ENCODE measurements at regions not wholly inside any gene's neighbourhood (a gene's known extent, or its start where the extent isn't known, plus 50 kb on each side); places are given as distances from the start of the nearest gene placed in this dataset.

GRCh38 chr14:50053935-50054334 lies 62.4 kb downstream of the VCPKMT start:
- Histone ChIP-seq H3K4me3 (ENCODE audit: low read depth in 1 of 2, low read length in 1 of 2) (no peak overlapping the region), H3K4me1 (ENCODE audit: control insufficient read depth in 1 of 2, insufficient read depth in 1 of 2, low read depth in 1 of 2, low read length in 1 of 2) (no peaks in the 10 kb centered on the region), H3K27me3 (peaks cover 31% of the 10 kb centered on the region), H3K27ac (no peak overlapping the region), H3K36me3 (no peaks in the 10 kb centered on the region), H3K9me3 (no peaks in the 10 kb centered on the region)
- TF ChIP-seq, protein P1, sequence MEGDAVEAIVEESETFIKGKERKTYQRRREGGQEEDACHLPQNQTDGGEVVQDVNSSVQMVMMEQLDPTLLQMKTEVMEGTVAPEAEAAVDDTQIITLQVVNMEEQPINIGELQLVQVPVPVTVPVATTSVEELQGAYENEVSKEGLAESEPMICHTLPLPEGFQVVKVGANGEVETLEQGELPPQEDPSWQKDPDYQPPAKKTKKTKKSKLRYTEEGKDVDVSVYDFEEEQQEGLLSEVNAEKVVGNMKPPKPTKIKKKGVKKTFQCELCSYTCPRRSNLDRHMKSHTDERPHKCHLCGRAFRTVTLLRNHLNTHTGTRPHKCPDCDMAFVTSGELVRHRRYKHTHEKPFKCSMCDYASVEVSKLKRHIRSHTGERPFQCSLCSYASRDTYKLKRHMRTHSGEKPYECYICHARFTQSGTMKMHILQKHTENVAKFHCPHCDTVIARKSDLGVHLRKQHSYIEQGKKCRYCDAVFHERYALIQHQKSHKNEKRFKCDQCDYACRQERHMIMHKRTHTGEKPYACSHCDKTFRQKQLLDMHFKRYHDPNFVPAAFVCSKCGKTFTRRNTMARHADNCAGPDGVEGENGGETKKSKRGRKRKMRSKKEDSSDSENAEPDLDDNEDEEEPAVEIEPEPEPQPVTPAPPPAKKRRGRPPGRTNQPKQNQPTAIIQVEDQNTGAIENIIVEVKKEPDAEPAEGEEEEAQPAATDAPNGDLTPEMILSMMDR (IDR thresholded peaks at IDR 0.05) = no peak

DNA sequence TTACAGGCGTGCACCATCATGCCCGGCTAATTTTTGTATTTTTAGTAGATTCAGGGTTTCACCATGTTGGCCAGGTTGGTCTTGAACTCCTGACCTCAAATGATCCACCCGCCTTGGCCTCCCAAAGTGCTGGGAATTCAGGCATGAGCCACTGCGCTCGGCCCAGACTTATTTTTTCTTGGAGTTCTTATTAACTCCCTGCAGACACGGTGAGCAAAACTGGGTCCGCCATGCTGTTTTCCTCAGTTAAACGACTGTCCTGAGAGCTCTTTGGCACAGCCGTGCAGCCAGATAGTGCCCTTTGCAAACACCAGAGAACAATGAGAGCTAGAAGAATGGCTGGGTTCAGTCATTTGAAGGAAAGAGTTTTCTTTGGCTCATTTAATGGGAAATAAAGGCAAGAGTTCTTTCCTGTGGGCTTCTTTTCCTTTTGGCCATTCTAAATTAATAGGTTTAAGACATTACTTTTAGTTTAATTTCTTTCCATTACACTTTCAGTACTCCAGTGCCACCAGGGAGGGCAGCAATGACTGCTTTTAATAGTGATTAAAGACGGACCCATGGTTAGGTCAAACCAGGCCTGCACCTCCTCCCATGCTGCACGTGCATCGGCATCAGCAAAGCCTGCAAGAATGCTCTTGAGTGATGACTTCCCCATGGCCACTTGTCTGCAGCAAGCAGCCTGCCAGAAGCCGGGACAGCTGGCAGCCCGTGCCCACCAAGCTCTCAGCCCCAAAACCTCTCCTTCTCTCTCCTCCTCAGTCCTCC lies 60.7 kb downstream of the VCPKMT start:
- Histone ChIP-seq H3K27ac (no peak overlapping the region), H3K9me3 (no peaks in the 10 kb centered on the region), H3K4me1 (ENCODE audit: control insufficient read depth in 1 of 2, insufficient read depth in 1 of 2, low read depth in 1 of 2, low read length in 1 of 2) (peaks cover 5% of the 10 kb centered on the region in 2 experiments), H3K36me3 (no peaks in the 10 kb centered on the region), H3K27me3 (peaks cover 48% of the 10 kb centered on the region), H3K4me3 (ENCODE audit: low read depth in 1 of 2, low read length in 1 of 2) (no peak overlapping the region)
- TF ChIP-seq, protein P1 (IDR thresholded peaks at IDR 0.05) = no peak

DNA sequence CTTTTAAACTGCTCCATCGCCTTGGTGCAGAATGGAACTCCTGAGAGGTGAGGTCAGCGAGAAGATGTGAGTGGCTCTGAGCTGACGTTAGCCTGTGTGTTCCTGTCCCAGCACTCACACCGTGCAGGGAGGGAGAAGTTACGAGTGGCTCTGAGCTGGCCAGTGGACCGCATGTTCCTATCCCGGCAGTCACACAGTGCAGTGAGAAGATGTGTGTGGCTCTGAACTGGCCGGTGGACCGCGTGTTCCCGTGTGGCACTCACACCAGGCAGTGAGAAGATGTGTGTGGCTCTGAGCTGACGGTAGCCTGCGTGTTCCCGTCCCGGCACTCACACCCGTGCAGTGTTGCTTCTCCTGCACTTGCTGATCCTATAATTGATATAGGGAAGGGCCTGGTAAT lies 59.9 kb downstream of the VCPKMT start:
- Histone ChIP-seq H3K36me3 (no peaks in the 10 kb centered on the region), H3K9me3 (no peaks in the 10 kb centered on the region), H3K4me1 (ENCODE audit: control insufficient read depth in 1 of 2, insufficient read depth in 1 of 2, low read depth in 1 of 2, low read length in 1 of 2) (peaks cover 11 to 13% of the 10 kb centered on the region in 2 experiments), H3K27me3 (peaks cover 52% of the 10 kb centered on the region), H3K4me3 (ENCODE audit: low read depth in 1 of 2, low read length in 1 of 2) (no peak overlapping the region), H3K27ac (no peak overlapping the region)
- TF ChIP-seq, protein P1 (IDR thresholded peaks at IDR 0.05) = no peak

DNA sequence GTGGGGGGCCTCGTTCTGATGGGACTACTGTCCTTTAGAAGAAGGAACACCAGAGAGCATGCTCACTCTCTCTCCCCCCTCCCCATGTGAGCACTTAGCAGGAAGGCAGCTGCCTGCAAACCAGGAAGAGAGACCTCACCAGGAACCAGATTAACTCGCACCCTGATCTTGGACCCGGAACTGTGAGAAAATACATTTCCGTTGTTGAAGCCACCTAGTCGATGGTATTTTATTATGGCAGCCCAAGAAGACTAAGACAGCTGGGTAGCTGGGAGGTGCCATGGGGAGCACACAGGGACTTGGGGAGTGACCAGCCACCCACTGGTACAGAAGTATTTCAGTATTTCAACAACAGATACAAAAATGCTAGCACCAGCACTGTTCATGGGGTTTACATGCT lies 59.0 kb downstream of the VCPKMT start:
- H3K36me3 ChIP-seq = no peaks in the 10 kb centered on the region
- H3K9me3 ChIP-seq = no peaks in the 10 kb centered on the region
- no peak overlapping the region for H3K4me3 ChIP-seq (ENCODE audit: low read depth in 1 of 2, low read length in 1 of 2)
- H3K4me1 ChIP-seq (ENCODE audit: control insufficient read depth in 1 of 2, insufficient read depth in 1 of 2, low read depth in 1 of 2, low read length in 1 of 2) = peaks cover 18% of the 10 kb centered on the region in 2 experiments
- peaks cover 61% of the 10 kb centered on the region for H3K27me3 ChIP-seq
- TF ChIP-seq, protein P1 (IDR thresholded peaks at IDR 0.05) = no peak
- H3K27ac ChIP-seq = no peak overlapping the region

GRCh38 chr14:50058113-50058512 lies 58.3 kb downstream of the VCPKMT start:
- Histone ChIP-seq H3K27ac (no peak overlapping the region), H3K4me3 (ENCODE audit: low read depth in 1 of 2, low read length in 1 of 2) (no peak overlapping the region), H3K4me1 (ENCODE audit: control insufficient read depth in 1 of 2, insufficient read depth in 1 of 2, low read depth in 1 of 2, low read length in 1 of 2) (peaks cover 18% of the 10 kb centered on the region in 2 experiments), H3K27me3 (peaks cover 69% of the 10 kb centered on the region), H3K9me3 (no peaks in the 10 kb centered on the region), H3K36me3 (no peaks in the 10 kb centered on the region)
- TF ChIP-seq, protein P1 (IDR thresholded peaks at IDR 0.05) = no peak

Data from neutrophil (primary cell).